Occipital lobe (tissue), 1 donor: ENCODE measurements at regions not wholly inside any gene's neighbourhood (a gene's known extent, or its start where the extent isn't known, plus 50 kb on each side); places are given as distances from the start of the nearest gene placed in this dataset.
"Not testable (repeated sequence)": the region's sequence is repeated elsewhere in the genome, so short reads cannot be mapped to it uniquely, and the experiment has no call there.

Experiments
- DNase-seq: peaks from one replicate; lab custom pipeline; 2025; lab: John Stamatoyannopoulos, UW

- DNase-seq: no peak
These were observed 212.5 kb downstream of the DLEU7 start for GRCh38 chr13:50631041-50631440.

GRCh38 chr13:50634339-50634738 is 209.2 kb downstream of the DLEU7 start:
- DNase-seq: no peak

DNA sequence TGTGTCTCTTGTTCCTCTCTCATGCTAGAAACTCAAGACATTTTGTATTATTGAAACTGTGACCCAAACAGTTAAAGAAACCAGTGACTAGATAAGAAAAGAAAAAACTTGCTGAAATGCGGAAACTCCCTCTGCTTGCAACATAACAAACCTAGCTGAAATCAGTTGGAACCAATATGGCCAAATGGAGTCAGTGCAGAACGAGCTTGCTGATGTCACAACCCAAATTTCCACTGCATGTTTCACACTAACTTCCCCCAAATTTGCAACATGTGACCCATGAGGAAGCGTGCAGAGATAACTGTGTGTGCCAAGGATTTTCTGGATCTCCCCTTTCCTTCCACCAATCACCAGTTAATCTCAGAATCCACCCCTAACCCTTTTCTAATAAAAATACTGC is 208.0 kb downstream of the DLEU7 start:
- DNase-seq: no peak

DNA sequence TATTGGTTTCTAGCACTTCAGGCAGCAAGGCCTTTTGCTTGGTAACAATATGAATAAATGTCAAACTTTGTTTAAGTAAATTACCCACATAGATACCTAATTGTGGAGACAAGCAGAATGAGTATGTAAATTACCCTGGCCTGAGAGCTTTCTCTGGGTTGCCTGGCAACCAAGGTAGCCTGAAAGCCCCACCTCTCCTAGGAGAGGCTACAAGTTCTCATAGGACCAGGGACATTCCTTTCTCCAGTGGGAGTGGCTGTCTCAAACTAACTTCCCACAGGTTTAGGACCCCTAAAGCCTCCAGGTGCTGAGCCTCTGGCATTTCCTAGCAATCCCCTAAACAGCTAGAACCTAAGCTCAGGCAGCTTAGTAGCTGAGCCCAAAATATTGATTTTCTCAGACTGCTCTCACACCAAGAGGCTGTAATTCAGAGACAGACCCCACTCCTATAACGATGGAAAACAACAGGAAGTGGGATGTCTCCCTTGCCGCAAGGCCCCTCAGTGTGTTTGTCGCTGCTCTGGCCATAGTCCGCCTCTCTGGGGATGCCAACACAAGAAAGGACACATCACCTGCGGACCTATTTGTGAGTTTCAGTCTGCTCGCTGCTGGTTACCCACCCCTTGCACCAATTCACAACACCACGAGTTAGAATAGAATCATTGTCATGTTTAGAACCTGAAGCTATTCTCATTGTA is 207.3 kb downstream of the DLEU7 start:
- no peak for DNase-seq

DNA sequence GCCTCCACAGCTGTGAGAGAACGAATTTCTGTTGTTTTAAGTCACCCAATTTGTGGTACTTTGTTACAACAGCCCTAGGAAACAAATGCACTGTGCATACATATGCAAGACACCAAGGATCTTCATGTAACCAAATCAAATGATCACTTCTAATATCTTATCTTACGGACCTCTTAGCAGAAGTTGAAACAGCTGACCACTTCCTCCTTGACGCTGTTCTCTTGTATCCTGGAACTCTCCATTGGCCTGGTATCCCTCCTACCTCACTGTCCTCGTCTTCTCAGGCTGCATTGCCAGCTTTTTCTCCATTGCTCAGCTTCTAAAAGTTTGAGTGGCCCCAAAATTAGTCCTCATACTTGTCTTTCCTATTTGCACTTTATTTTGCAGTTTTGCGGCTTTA is 200.4 kb downstream of the DLEU7 start:
- no peak for DNase-seq

- no peak for DNase-seq
These were observed 199.2 kb downstream of the DLEU7 start for GRCh38 chr13:50644081-50644871.

DNA sequence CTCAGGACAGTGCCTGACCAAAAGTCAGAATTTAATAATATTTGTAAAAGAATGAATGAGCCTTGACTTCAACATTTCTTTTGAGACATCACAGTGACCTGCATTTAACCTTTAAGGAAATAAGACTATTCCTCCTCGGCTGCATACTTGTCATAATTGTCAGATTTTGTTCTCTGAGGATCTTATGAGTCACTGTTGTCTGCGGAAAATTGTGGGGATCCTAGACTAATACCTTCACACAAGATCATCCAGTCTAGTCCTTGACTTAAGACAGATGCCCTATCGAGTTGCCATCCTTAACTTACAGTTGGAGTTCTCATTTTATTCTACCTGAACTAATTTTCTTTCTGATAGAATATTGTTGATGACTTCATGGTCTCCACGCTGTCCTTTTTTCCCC is 198.4 kb downstream of the DLEU7 start:
- DNase-seq: no peak

DNA sequence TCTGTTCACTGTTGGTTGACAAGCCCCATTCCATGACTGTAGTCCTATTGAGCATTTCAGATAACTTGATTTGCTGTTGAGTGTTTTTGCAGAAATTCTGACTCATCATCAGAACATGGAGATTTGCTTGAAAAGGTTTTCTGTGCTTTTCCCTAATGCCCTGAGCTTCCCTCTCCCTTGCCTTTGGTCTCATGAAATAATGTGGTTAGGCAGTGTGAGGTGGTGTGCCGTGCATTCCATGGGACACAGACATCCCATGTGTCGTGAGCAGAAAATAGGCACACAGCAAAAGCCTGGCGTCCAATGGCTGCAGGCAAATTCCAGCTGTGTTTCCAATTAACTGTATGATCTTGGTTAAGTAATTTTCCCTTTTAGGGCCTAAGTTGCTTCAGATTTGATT is 197.4 kb downstream of the DLEU7 start:
- no peak for DNase-seq

GRCh38 chr13:50649211-50649610 is 194.3 kb downstream of the DLEU7 start:
- DNase-seq: no peak

GRCh38 chr13:50650592-50651504 is 192.6 kb downstream of the DLEU7 start:
- DNase-seq: no peak

GRCh38 chr13:50651922-50652321 is 191.6 kb downstream of the DLEU7 start:
- no peak for DNase-seq

- DNase-seq: no peak
These were observed 189.2 kb downstream of the DLEU7 start for GRCh38 chr13:50654331-50654730.

DNA sequence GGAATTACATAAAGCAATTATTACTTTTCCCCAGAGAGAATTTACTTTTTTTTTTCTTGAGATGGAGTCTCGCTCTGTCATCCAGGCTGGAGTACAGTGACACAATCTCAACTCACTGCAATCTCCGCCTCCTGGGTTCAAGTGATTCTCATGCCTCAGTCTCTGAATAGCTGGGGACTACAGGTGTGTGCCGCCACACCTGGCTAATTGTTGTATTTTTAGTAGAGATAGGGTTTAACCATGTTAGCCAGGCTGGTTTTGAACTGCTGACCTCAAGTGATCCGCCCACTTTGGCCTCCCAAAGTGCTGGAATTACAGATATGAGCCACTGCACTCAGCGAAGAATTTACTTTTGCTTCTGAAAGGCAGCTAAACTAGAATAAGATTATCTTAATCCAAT is 181.6 kb downstream of the DLEU7 start:
- DNase-seq: not testable (repeated sequence)

GRCh38 chr13:50664951-50665350 is 178.5 kb downstream of the DLEU7 start:
- DNase-seq: no peak

DNA sequence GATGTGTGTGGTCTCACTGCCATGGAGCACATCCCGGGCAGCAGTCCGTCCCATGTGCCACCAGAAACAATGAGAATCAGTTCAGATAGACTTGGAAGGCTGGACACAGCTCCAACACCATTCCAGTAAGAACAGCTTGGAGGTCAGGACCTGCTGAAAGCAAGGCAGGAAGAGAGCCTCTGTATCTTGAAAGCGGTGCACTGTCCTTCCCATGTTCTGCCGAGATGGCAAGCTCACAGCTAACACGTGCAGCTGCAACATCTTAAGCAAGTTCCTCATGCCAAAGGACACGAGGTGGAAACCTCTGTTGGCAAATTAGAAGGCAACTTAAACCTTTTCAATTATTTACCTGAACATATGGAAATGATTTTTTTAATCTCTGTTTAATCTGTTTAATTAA is 175.4 kb downstream of the DLEU7 start:
- DNase-seq: no peak

GRCh38 chr13:50668691-50669271 is 174.7 kb downstream of the DLEU7 start:
- no peak for DNase-seq

DNA sequence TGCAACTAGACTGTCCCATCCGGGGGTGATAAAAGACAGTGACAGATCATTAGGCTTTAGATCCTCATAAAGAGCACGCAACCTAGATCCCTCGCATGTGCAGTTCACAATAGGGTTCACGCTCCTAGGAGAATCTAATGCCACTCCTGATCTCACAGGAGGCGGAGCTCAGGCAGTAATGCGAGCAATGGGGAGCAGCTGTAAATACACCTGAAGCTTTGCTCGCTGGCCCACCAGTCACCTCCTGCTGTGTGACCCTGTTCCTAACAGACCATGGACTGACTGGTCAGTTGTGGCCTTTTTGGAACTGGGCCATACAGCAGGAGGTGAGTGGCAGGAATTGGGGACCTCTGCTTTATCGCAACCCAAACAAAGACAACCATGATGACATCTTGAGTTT is 173.2 kb downstream of the DLEU7 start:
- no peak for DNase-seq

DNA sequence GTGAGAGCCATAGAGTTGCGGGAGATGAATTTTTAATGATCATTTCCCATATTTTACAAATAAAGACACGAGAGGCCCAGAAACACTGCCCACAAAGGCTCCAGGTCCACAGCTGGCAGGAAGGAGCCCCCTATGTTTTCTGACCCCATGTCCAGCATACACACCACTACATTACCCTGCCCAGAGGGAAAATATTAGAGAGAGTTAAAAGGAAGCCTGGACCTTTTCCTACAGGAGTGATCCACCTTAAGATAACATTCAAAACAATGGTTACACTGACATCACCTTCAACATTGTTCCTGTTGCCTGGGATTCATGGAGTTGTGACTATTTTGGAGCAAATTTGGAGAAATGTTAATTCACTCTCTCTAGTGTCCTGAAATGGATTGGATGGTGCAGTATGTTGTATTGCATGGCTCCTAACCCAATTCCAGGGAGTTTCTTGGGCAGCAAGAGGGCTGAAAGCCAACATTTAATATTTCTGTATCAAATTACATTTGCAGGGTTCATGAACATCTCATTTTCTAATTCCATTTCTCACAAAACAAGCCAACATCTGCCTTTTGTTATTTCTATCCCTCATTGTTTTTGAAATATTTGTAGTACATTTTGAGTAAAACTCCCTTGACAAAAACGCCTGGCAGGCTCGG is 172.5 kb downstream of the DLEU7 start:
- DNase-seq: no peak

DNA sequence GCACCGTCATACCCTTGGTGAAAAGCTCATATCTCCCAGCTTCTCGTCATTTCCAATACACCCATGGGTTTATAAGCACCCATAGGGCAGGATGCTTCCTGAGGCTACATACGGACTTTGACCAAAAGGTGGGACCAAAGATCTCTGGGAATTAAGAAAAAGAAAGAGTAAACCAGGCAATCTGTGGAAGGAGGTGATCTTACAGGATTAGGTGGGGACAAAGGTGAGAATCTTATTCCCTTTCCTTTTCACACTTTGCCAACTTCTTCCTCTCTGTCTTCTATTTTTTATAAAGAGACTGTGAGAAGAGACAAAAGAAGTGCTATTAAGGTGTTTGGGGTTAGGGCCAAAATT is 172.0 kb downstream of the DLEU7 start:
- DNase-seq: no peak

- DNase-seq: no peak
These were observed 171.5 kb downstream of the DLEU7 start for GRCh38 chr13:50672025-50672424.

- DNase-seq: no peak
These were observed 167.8 kb downstream of the DLEU7 start for GRCh38 chr13:50675651-50676050.
